A549 (cell line): ENCODE measurements at regions not wholly inside any gene's neighbourhood (a gene's known extent, or its start where the extent isn't known, plus 50 kb on each side); places are given as distances from the start of the nearest gene placed in this dataset.

Experiments
- CTCF ChIP-seq: fragments of >200 bp; sonication (Bioruptor Twin); formaldehyde crosslinking; IDR thresholded peaks from 3 replicates; pipeline ENCODE4 v1.5.1; 2016
- EP300 ChIP-seq, 2 experiments: fragments of >200 bp; sonication (Bioruptor Twin); formaldehyde crosslinking; IDR thresholded peaks; 2 replicates in 1 of 2; 3 replicates in 1 of 2; pipeline ENCODE4 v1.6.1; 2016 to 2017
- JUN ChIP-seq, 2 experiments: fragments of >200 bp; sonication (Bioruptor Twin); formaldehyde crosslinking; IDR thresholded peaks; 2 replicates in 1 of 2; 3 replicates in 1 of 2; pipeline ENCODE4 v1.6.1; 2016 to 2017
- MAFK ChIP-seq: fragments of 450-650 bp; IDR thresholded peaks from 2 replicates; pipeline ENCODE4 v1.6.1; 2014; ENCODE audit not compliant: partially characterized antibody
- POLR2AphosphoS2 ChIP-seq: conservative IDR thresholded peaks from 2 replicates; pipeline ENCODE4 v1.6.1; 2012; ENCODE audit warnings: low read length, improper control_type of control experiment, inconsistent platforms
- RAD21 ChIP-seq, 2 experiments: fragments of >200 bp in 1 of 2; sonication (Bioruptor Twin) in 1 of 2; formaldehyde crosslinking in 1 of 2; IDR thresholded peaks in 1 of 2; conservative IDR thresholded peaks in 1 of 2; 2 replicates in 1 of 2; 3 replicates in 1 of 2; pipeline ENCODE4 v1.6.1; 2012 to 2018; ENCODE audit warnings: inconsistent platforms in 1 of 2
- REST ChIP-seq: fragments of 200-600 bp; sonication (generic); IDR thresholded peaks from 2 replicates; pipeline ENCODE4 v1.6.1; 2016; ENCODE audit warnings: antibody characterized with exemption, mild to moderate bottlenecking, moderate library complexity
- RNF2 ChIP-seq: fragments of 200-600 bp; sonication (generic); IDR thresholded peaks from 2 replicates; pipeline ENCODE4 v1.6.1; 2016; ENCODE audit warnings: low read depth, mild to moderate bottlenecking, antibody characterized with exemption, moderate library complexity, borderline replicate concordance
- SMC3 ChIP-seq: fragments of >200 bp; sonication (Bioruptor Twin); formaldehyde crosslinking; IDR thresholded peaks from 3 replicates; pipeline ENCODE4 v1.6.1; 2018; ENCODE audit warnings: inconsistent platforms
- TP53 ChIP-seq: fragments of 250-450 bp; sonication (Bioruptor Pico); IDR thresholded peaks from 2 replicates; pipeline ENCODE4 v1.5.0; 2021; ENCODE audit warnings: mild to moderate bottlenecking, moderate library complexity

- no peak for TF ChIP-seq CTCF
- TF ChIP-seq JUN (IDR thresholded peaks at IDR 0.05), result no peak
- no peak for TF ChIP-seq RNF2
- no peak for TF ChIP-seq TP53 (CRISPR knock-in tag)
- no peak for TF ChIP-seq MAFK
- TF ChIP-seq REST, result no peak
- TF ChIP-seq SMC3, result no peak
- no peak for TF ChIP-seq POLR2AphosphoS2
- no peak for TF ChIP-seq RAD21 (conservative IDR thresholded peaks at IDR 0.05 in 1 of 2, IDR thresholded peaks at IDR 0.05 in 1 of 2)
- TF ChIP-seq EP300 (IDR thresholded peaks at IDR 0.05), result no peak
Observed at GRCh38 chr4:157880761-157881160, 292.1 kb downstream of the GASK1B start.
